Stimulated activated CD4-positive, alpha-beta T cell treated with anti-CD3 and anti-CD28 coated beads, Interleukin-4, amount 100 ng/mL, for 24 hours (primary cell): ENCODE measurements at regions not wholly inside any gene's neighbourhood (a gene's known extent, or its start where the extent isn't known, plus 50 kb on each side); places are given as distances from the start of the nearest gene placed in this dataset.

Experiments used
- DNase-seq: peaks from one replicate; pipeline ENCODE4 v3.0.0-alpha.2; 2020

DNA sequence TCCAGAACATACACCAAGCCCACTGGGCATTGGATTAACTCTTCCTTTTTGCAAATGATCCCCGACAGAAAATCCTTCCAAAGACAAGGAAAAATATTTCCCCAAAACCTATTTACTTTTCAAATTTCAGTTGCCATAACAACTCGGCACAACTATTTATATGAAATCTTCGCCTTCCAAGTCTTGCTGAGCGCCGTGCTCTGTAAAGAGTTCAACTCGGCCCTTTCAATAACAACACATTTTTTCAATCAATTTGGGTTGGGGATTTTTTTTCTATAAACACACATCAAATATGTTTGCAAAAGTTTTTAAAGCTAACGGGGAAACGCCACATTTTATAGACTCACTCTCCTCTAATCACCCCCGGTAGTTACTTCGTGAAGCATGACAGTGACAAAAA is 333.8 kb downstream of the MN1 start:
- no peak for DNase-seq

DNA sequence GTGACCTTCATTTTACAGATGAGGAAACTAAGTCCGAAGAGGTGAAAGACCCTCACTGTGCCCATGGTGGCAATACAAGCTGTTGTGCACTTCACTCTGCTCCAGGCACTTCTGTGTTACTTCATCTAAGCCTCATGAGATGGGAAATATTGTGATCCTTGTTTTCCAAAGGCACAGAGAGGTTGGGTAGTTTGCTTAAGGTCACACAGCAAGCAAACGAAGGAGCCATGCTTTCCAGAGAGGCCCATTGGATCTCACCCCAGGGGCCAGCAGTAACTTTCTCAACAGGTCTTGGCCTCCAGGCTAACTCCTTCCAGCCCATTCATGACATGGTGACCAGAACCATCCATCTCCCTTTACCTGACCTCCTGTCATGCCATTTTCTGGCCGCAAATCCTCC is 332.8 kb downstream of the MN1 start:
- DNase-seq = no peak

DNA sequence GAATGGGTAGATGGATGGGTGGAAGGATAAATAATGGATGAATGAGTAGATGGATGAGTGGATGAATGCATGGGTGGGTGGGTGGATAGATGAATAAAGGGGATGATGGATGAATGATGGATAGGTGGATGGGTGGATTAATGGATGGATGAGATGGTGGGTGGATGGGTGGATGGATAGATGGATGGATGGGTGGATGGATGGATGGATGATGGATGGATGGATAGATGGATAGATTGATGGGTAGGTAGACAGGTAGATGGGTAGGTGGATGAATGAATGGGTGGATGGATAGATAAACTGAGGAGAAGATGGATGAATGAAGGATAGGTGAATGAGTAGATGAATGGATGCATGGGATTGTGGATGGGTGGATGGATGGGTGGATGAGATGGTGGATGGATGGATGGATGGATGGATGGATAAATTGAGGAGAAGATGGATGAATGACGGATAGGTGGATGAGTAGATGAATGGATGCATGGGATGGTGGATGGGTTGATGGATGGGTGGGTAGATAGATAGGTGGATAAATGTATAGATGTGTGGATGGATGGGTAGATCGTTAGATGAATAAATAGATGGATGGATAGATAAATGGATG is 331.3 kb downstream of the MN1 start:
- no peak for DNase-seq

DNA sequence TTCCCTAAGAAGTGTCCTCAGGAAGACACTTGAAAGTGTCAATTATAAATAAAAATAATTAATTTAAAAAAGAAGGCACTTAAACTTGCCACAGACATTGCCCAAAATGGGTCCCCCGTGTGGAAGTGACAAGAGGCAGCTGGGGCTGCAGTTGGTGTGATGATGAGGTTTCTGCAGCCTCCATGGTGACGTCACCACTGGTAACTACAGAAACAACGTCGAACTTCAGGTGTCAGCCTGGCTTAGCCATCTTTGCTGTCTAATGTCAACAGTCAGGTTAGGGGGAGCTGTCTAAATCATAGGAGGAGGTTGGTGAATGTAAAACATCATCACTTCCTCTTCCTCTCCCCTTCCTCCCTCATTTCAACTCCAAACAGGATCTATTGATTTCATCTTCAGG is 328.6 kb downstream of the MN1 start:
- DNase-seq = no peak

DNA sequence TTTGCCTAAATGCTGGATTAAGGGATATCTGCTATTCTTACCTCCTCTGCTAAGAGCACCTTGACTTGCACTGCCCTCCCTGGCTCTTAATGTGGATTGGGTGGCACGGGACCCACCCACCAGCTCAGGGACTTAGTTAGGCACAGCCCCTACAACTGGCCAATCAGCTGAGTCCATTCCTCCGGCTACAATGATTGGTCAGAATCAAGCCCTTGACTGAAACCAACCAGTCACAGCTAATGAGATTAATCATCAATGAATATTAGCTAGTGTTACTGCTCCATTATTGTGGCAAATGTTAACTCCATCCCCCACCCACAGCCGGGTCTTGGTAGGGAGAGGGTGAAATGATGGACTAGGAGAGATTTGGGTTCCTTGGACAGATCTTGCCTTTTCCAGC is 328.0 kb downstream of the MN1 start:
- DNase-seq = no peak

DNA sequence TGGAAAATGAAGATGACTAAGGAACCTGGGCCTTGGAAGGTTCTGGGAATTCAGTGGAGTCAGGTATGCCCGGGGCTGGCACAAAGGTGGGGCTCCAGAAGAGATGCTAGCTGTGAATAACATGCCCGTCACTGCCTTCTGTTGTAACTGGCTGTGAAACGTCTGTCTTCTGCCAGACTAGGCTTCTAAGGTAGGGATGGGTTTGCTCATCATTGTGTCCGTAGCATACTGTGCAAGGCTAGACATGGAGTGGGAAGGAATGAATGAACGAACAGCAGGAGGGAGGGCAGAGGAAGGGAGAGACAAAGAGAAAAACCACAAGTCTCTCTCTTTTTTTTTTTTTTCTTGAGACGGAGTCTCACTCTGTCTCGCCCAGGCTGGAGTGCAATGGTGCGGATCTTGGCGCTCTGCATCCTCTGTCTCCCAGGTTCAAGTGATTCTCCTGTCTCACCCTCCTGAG is 327.4 kb downstream of the MN1 start:
- no peak for DNase-seq

DNA sequence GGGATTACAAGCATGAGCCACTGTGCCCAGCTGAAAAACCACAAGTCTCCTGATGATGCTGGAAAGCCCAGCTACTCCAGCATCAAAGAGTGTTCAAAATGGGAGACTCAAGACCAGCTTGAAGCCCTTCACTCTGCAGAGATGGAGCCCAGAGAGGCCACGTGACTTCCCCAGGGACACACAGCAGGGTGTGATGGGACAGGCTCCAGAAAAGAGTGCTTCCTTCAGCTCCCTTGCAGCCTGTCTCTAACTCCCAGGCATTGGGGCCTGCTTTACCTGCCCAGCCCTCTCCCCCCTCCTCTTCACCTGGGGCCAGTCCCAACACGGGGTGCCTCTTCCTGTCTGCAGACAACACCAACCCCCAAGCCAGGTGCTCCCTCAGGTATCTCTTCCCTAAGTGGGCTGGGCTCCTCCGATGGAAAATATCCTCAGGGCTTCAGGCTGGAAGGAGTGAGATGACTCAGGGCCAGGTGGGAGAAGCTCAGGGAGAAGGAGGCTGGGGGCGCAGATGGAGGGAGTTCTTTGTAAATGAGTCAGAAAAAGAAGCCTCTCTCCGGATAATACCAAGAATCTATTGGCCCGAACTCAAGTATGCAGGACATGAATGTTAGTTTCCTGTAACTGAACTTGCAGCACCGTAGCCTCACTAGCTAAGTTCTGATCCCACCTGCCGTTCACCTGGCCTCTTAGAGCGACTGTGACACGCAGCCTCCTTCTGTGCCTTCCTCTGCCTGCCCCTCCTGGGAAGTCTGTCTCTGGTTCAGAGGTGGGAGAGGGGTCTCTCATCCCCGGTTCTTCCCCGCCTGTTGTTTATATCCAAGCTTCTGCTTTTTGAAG is 326.6 kb downstream of the MN1 start:
- no peak for DNase-seq

DNA sequence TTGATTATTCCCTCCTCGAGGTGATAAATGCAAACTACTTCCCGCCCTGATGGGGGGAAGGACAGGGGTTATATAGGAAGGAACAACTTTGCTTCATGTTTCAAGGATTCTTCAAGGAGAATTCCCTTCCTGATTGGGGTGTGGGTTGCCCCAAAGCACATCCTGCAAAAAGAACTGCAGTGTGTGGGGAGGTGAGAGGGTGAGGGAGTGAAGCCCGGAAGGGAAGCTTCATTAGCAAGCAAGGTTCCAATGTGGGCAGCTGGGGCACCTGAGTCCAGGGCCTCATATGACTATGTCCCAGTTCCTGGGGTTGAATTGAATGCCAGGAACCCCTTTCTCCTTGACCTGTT is 326.0 kb downstream of the MN1 start:
- DNase-seq = no peak

DNA sequence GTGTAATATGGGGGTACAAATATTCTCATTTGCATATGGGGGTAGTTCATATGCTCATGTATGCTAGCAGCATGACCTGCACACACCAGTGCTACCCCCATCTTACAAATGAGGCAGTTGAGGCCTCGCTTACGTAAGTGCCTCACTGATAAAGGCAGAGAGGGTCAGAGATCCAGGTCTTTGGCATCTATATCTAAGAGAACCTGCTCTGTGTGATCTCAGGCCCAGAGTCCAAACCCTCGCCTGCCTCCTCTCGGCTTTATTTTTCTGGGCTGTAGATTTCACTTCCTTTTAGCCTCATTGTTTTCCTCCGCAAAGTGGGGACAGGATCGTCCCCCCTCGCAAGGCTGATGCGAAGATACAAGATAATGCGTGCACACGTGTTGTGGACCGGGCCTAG is 325.2 kb downstream of the MN1 start:
- no peak for DNase-seq

DNA sequence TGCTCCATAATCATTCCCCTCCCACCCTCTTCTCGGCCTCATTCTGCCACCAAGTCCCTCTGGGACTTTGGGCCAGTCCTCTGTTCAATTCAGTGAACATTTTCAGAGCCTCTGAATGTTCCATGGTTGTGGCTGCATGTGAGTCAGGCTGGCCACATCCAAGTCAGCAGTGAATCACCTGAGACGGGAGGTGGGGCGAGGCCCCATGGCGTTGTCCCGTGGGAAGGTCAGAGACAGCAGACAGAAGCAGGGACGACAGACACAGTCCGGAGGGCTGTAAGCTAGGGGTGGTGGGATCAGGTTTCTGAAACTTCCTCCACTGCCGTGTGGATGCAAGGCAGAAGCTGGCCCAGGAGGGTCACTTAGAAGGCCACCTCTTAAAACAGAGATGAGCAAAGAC is 324.8 kb downstream of the MN1 start:
- no peak for DNase-seq

DNA sequence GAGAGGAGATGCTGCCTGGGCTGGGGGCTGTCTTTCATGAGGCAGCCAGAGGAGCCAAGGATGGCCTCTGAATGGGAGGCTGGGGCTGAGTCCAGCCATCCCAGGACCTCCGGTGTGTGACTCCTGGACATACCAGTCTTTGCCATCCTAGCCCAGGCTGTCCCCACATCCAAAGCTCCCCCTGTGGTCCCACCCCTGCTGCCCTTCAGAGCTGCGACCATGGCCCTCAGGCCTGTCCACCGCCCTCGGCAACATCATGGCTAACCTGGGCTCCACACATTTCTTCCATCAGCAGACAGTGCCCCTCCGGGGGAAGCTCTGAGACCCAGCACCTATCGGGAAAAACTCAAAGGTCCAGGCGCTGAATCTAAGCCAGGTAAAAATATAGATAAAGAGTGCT is 324.4 kb downstream of the MN1 start:
- DNase-seq = no peak

DNA sequence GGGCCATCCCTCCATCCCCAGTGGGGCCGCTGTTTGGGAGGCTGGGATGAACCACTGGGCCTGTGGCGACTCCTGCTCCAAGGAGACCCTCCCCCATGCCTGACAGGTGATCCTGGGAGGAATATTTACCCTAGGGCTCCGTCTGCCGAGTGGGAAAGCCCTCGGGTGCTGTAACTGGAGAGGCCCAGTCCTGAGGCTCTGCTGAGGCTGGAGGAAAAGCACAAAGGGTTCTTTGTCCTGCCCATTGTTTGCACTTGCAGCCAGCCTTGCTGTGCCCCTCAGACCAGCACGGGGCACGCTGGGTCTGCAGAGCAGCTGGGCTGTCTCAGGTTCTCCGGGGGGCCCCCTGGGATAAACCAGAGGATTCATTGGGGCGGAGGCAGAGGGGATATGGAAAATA is 321.1 kb downstream of the MN1 start:
- no peak for DNase-seq

DNA sequence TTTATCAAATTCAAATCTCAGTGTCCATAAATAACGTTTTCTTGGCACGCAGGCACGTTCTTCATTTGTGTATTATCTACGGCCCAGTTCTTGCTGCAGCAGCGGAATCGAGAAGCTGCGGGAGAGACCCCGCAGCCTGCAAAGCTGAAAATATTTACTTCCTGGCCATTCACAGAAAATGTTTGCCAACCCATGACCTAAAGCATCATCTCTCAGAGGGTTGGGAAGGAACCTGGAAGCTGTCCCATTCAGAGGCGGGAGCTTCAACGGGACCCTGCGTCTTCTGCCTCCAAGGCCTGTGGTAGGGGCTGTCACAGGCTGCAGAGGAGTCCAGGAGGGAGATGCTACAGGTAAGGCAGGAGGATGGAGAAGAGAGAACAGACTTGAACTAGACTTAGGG is 319.2 kb downstream of the MN1 start:
- DNase-seq = no peak

DNA sequence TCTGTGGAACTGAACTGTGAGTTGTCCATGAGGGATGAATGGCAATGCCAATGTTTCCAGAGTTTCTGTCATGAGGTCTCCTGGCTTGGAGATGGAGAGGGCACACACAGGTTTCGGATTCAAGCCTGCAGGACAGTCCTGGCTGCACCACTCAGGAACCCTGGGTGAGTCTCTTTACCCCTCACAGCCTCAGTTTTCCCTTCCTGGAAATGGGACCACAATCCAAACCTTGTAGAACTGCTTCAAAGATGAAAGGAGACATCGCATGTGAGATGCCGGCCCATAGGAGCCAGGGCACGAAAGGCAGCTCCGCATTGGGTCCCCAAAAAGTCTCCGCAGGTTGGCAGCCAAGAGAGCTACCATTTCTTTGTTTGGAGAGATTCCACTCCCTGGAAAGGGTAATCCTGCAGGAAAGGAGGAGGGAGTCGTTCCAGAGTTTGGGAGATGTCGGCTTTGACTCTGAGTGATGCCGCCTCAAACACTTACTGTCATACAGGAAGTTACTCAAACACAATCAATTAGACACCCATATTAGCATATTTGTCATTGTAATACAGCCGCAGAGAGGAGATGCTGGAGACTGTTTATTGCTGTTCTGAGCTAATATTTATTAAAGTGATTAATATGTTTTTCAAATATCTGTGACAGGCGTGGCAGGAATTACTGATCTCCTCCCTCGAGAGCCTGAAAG is 318.3 kb downstream of the MN1 start:
- DNase-seq = no peak

DNA sequence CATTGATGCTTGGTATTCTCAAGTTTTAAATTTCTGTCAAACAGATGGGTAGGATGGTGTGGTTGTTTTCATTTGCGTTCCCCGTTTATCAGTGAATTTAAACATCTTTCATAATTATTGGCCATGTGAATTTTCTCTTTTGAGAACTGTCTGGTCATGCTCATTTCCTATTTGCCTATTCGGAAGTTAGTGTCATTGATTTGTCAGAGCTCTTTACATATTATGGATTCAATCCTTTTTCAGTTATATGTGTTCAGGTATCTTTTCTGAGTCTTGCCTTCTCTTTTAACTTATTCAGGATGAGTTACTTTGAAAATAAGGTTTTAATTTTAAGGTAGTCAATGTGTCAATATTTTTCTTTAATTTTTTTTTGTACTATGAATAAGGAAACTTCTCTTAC is 315.7 kb downstream of the MN1 start:
- no peak for DNase-seq

DNA sequence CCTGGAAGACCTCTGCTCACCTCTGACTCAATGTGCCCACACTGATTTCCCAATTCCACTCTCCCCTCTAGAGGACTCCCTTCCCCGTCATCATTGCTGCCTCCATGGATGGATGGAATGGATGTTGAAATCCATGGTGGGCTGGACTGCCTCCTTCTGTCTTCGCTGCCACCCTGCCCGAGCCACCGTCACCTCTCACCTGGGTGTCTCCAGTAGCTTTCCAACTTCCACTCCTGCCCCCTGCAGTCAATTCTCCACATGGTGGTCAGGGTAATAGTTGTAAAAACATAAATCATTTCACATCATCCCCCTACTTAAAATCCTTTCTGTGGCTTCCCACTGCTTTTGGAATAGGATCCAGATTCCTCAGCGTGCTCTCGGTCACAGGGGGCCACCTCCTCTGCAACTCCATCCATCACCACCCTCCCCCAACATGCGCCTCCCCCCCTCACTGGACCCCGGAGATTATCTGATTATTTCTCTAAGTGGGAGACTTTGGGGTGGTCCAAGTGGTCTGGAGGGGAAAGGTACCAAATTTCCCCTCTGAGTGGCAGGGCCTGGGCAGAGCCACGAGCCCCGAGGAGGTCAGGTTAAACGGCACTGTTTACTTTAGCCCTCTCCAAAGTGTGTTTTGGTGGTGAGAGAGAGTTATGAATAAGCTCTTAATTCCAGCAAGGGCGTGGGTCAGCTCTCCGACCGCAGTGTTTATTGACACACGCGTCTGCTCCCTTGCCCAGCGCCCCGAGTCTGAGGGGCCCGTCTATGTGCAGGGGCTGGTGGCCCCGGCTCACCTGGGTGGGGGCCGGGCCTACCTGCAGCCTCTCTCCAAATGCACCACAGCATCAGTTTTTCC is 313.7 kb downstream of the MN1 start:
- no peak for DNase-seq

DNA sequence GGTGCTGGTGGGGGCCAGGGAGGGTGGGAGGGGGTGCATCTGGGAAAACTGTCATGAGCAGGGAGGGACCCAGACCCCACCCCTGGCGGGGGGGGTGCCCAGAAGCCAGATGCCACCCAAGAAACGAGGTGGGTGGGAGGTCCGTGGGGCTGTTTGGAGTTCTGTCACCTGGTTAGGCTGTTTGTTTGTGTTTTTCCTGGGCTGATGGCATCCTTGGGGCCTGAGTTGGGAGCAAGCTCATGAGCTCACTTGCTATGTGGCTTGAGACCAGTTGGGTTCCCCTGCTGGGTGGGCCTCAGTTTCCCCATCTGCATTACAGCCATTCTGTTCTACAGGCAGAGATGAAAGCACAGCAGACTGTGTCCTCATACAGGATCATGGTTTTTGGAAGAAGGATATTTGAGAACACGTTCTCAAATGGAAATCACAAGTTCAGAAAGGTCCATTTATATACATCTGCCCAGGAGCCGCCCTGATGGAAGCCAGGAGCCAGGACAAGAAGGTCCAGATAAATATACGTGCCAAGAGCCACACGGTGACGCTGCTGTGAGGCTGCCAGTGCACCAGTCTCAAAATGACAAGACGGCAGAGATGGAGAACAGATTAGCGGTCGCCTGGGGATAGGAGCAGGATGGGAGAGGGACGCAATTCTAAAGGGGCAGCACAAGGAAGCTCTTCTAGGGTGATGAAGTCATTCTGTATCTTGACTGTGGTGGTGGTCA is 312.9 kb downstream of the MN1 start:
- no peak for DNase-seq

DNA sequence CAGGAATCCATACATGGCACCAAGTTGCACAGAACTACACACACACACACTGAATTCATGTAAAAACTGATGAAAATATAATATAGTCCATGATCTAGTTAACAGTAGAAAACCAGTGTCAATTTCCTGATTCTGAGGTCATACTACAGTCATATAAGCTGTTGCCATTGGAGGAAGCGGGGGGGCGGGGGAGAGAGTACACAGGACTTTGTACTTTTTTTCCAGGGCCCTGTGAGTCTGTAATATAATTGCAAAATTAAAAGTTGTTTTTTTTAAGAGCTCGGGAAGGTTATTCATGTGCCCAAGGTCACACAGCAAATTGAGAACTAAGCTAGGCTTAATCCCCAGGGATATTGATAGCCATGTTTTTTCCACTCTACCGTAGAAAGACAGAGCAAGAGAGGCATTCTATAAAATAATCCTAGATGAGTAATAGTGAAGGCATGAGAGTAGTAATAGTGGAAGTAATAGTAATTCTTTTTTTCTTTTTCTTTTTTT is 312.3 kb downstream of the MN1 start:
- no peak for DNase-seq

DNA sequence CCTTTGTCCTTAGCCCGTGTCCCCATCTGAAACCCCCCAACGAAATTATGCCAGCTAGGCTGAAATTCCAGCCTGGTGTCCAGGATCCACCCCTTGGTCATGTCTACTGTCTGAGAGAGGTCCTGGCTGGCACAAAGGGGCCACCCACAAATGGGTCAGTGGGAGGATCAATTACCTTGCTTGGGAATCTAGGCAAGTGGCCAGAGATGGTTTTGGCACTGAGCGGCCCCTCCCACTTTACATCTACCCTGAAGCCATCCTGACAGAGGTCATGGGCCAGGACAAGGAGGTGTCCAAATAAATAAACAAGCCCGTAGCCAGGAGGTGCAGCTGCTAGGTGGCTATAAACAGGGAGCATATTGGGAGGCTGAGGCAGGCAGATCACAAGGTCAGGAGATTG is 311.5 kb downstream of the MN1 start:
- no peak for DNase-seq

DNA sequence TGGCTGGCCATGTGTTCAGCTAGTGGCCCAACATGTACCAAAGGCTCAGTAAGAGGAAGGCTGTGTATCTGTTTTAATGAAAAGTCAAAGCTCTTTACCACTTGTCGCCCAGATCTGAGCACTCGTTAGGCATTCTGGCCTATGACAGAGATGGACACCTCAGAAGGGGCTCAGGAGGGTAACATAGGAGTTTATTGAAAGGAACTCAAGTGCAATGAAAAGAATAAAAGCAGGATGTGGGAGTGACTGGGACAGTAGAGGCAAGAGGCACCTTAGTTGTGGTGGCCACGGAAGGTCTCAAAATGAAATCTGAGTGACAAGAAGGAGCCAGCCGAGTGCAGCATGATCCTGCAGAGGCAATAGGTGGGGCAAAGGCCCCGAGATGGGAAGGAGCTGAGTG is 309.7 kb downstream of the MN1 start:
- no peak for DNase-seq

DNA sequence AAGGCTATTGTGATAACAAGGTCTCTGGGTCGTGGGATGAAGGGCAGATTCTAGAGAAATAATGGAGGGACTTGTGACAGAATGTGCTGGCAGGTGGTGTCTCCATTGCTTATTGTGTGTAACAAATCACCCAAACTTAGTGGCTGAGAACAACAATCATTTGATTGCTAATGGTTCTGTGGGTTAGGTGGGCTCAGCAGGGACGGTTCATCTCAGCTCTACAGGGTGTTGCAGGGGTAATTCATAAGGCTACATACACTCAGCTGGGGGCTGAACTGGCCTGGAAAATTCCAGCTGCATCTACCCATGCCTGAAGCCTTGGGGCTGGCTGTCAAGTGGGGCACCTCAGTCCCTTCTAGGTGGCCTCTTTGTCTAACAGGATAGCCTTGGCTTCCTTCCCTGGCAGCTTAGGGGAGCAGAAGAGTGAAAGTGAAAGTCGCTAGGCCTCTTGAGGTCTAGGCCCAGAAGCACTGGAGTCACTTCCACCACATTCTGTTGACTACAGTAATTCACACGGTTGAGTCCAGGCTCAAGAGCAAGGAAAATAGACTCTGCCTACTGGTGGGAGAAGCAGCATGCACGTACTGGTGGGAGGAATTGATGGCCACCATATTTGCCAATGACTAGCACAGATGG is 308.9 kb downstream of the MN1 start:
- DNase-seq = no peak

DNA sequence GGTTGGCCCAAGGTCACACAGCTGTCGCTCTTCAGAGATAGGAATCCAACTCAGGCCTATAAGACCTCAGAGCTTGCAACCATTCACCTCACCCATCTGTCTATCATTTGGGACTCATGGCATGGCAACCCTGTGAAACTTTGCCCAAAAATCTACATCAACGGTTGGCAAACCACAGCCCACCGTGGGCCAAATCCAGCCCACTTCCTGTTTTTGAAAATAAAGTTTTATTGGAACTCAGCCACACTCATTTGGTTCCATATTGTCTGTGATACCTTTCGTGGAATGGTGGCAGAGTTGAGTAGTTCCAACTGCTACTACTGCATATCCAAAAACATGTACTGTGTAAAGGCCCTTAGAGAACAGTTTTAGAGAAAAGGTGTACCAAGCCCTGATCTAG is 307.8 kb downstream of the MN1 start:
- DNase-seq = no peak
